Neural cell (in vitro differentiated cells): ENCODE measurements at regions not wholly inside any gene's neighbourhood (a gene's known extent, or its start where the extent isn't known, plus 50 kb on each side); places are given as distances from the start of the nearest gene placed in this dataset.

Experiments used
- H2AFZ ChIP-seq: fragments of 200-600, 300-800 bp; sonication (generic), shearing (Covaris generic); 2 replicates; pipeline ENCODE4 v1.6.0; 2014; ENCODE audit warnings: low read depth, mild to moderate bottlenecking, antibody characterized with exemption, low read length, moderate library complexity
- H3F3A ChIP-seq: fragments of 200-600 bp; shearing (Covaris generic); 2 replicates; pipeline ENCODE4 v1.6.1; 2016; ENCODE audit warnings: mild to moderate bottlenecking, moderate library complexity, mixed read lengths, antibody characterized with exemption, low read length; ENCODE audit not compliant: insufficient read depth, poor library complexity, severe bottlenecking
- H3K27ac ChIP-seq: fragments of 200-600, 300-800 bp; sonication (generic), shearing (Covaris generic); 2 replicates; pipeline ENCODE4 v1.5.1; 2014; ENCODE audit warnings: mild to moderate bottlenecking, low read length, moderate library complexity
- H3K27me3 ChIP-seq: fragments of 300-800, 200-600 bp; sonication (generic), shearing (Covaris generic); 2 replicates; pipeline ENCODE4 v1.6.0; 2014; ENCODE audit warnings: mild to moderate bottlenecking, low read depth, low read length, moderate library complexity; ENCODE audit not compliant: insufficient read depth
- H3K36me3 ChIP-seq: fragments of 300-800, 200-600 bp; sonication (generic), shearing (Covaris generic); 2 replicates; pipeline ENCODE4 v1.5.1; 2014; ENCODE audit warnings: mild to moderate bottlenecking, antibody characterized with exemption, low read length, moderate library complexity; ENCODE audit not compliant: insufficient read depth
- H3K4me2 ChIP-seq: fragments of 300-800, 200-600 bp; sonication (generic), shearing (Covaris generic); 2 replicates; pipeline ENCODE4 v1.6.0; 2014; ENCODE audit warnings: mild to moderate bottlenecking, low read length
- H3K4me3 ChIP-seq: fragments of 300-800, 200-600 bp; sonication (generic), shearing (Covaris generic); 2 replicates; pipeline ENCODE4 v1.5.1; 2014; ENCODE audit warnings: mild to moderate bottlenecking, low read length, moderate library complexity
- H3K79me2 ChIP-seq: fragments of 200-600 bp; shearing (Covaris generic); replicated peaks from 2 replicates; pipeline ENCODE4 v1.6.0; 2014; ENCODE audit warnings: mild to moderate bottlenecking, low read length, moderate library complexity; ENCODE audit not compliant: insufficient read depth
- H3K9ac ChIP-seq: fragments of 300-800, 200-600 bp; sonication (generic), shearing (Covaris generic); 2 replicates; pipeline ENCODE4 v1.6.1; 2016; ENCODE audit warnings: mild to moderate bottlenecking, low read length, mixed read lengths
- H3K9me2 ChIP-seq: fragments of 200-600 bp; shearing (Covaris generic); 2 replicates; pipeline ENCODE4 v1.6.1; 2016; ENCODE audit warnings: mild to moderate bottlenecking, low read length, mixed read lengths; ENCODE audit not compliant: insufficient read depth
- H3K9me3 ChIP-seq: fragments of 200-600, 300-800 bp; sonication (generic), shearing (Covaris generic); 2 replicates; pipeline ENCODE4 v1.6.1; 2016; ENCODE audit warnings: mild to moderate bottlenecking, mixed run types, low read length, moderate library complexity, mixed read lengths
- H4K20me1 ChIP-seq: fragments of 200-600 bp; shearing (Covaris generic); 2 replicates; pipeline ENCODE4 v1.6.1; 2016; ENCODE audit warnings: mild to moderate bottlenecking, mixed run types; ENCODE audit not compliant: insufficient read depth
- EP300 ChIP-seq: fragments of 450-650 bp; conservative IDR thresholded peaks from 2 replicates; pipeline ENCODE4 v1.6.1; 2014; ENCODE audit warnings: antibody characterized with exemption, mild to moderate bottlenecking, moderate library complexity; ENCODE audit not compliant: poor library complexity, severe bottlenecking
- EZH2 ChIP-seq: fragments of 200-600, 300-800 bp; shearing (Covaris generic), sonication (generic); IDR thresholded peaks from 2 replicates; pipeline ENCODE4 v1.6.1; 2014; ENCODE audit warnings: antibody characterized with exemption, low read length, borderline replicate concordance, mild to moderate bottlenecking; ENCODE audit not compliant: insufficient read depth, poor library complexity, severe bottlenecking
- MXI1 ChIP-seq: fragments of 450-650 bp; conservative IDR thresholded peaks from 2 replicates; pipeline ENCODE4 v1.6.1; 2014; ENCODE audit warnings: antibody characterized with exemption, mild to moderate bottlenecking; ENCODE audit not compliant: poor library complexity, severe bottlenecking
- POLR2AphosphoS5 ChIP-seq: IDR thresholded peaks from 2 replicates; pipeline ENCODE4 v1.6.1; 2012
- RAD21 ChIP-seq: fragments of 450-650 bp; conservative IDR thresholded peaks from 2 replicates; pipeline ENCODE4 v1.6.1; 2014; ENCODE audit warnings: antibody characterized with exemption, mild to moderate bottlenecking, moderate library complexity
- SMC3 ChIP-seq: fragments of 450-650 bp; conservative IDR thresholded peaks from 2 replicates; pipeline ENCODE4 v1.6.1; 2014; ENCODE audit warnings: antibody characterized with exemption, mild to moderate bottlenecking, moderate library complexity; ENCODE audit not compliant: poor library complexity
- TAF1 ChIP-seq: IDR thresholded peaks from 2 replicates; pipeline ENCODE4 v1.6.1; 2012; ENCODE audit warnings: low read depth
- TF ChIP-seq, protein P1 (sequence below): fragments of 450-650 bp; IDR thresholded peaks from 2 replicates; pipeline ENCODE4 v1.5.1; 2014; ENCODE audit warnings: antibody characterized with exemption, mild to moderate bottlenecking, moderate library complexity; ENCODE audit not compliant: poor library complexity, severe bottlenecking
- TF ChIP-seq, protein P2 (sequence below): IDR thresholded peaks from 2 replicates; pipeline ENCODE4 v1.6.1; 2012; ENCODE audit warnings: borderline replicate concordance

DNA sequence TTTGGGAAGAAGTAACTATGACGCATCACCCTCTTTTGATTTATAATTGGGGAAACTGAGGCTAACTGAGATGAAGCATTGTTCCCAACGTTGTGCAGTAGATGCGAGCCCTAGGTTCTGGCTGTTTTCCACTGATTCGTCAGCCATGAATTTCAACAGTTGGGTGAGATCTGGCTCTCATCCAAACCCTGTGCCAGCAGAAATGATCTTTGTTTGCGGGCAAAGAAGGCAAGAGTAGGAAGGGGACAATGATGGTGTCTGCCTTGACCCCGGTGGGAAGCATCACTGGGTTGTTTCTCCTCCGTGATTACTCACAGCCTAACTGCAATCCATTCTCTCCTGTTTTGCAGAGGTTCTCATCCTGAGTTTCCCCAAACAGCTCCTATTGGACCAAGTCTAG lies 142.3 kb downstream of the MIS18A start:
- H3K4me3 ChIP-seq: no peak overlapping the region
- no peak for TF ChIP-seq SMC3
- TF ChIP-seq POLR2AphosphoS5: no peak
- no peak for TF ChIP-seq MXI1
- TF ChIP-seq TAF1: no peak
- no peak for TF ChIP-seq EP300
- no peak for TF ChIP-seq EZH2
- TF ChIP-seq RAD21: no peak
- TF ChIP-seq, protein P1, sequence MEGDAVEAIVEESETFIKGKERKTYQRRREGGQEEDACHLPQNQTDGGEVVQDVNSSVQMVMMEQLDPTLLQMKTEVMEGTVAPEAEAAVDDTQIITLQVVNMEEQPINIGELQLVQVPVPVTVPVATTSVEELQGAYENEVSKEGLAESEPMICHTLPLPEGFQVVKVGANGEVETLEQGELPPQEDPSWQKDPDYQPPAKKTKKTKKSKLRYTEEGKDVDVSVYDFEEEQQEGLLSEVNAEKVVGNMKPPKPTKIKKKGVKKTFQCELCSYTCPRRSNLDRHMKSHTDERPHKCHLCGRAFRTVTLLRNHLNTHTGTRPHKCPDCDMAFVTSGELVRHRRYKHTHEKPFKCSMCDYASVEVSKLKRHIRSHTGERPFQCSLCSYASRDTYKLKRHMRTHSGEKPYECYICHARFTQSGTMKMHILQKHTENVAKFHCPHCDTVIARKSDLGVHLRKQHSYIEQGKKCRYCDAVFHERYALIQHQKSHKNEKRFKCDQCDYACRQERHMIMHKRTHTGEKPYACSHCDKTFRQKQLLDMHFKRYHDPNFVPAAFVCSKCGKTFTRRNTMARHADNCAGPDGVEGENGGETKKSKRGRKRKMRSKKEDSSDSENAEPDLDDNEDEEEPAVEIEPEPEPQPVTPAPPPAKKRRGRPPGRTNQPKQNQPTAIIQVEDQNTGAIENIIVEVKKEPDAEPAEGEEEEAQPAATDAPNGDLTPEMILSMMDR: no peak
- TF ChIP-seq, protein P2, sequence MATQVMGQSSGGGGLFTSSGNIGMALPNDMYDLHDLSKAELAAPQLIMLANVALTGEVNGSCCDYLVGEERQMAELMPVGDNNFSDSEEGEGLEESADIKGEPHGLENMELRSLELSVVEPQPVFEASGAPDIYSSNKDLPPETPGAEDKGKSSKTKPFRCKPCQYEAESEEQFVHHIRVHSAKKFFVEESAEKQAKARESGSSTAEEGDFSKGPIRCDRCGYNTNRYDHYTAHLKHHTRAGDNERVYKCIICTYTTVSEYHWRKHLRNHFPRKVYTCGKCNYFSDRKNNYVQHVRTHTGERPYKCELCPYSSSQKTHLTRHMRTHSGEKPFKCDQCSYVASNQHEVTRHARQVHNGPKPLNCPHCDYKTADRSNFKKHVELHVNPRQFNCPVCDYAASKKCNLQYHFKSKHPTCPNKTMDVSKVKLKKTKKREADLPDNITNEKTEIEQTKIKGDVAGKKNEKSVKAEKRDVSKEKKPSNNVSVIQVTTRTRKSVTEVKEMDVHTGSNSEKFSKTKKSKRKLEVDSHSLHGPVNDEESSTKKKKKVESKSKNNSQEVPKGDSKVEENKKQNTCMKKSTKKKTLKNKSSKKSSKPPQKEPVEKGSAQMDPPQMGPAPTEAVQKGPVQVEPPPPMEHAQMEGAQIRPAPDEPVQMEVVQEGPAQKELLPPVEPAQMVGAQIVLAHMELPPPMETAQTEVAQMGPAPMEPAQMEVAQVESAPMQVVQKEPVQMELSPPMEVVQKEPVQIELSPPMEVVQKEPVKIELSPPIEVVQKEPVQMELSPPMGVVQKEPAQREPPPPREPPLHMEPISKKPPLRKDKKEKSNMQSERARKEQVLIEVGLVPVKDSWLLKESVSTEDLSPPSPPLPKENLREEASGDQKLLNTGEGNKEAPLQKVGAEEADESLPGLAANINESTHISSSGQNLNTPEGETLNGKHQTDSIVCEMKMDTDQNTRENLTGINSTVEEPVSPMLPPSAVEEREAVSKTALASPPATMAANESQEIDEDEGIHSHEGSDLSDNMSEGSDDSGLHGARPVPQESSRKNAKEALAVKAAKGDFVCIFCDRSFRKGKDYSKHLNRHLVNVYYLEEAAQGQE: no peak
- no peak overlapping the region for H3K4me2 ChIP-seq

DNA sequence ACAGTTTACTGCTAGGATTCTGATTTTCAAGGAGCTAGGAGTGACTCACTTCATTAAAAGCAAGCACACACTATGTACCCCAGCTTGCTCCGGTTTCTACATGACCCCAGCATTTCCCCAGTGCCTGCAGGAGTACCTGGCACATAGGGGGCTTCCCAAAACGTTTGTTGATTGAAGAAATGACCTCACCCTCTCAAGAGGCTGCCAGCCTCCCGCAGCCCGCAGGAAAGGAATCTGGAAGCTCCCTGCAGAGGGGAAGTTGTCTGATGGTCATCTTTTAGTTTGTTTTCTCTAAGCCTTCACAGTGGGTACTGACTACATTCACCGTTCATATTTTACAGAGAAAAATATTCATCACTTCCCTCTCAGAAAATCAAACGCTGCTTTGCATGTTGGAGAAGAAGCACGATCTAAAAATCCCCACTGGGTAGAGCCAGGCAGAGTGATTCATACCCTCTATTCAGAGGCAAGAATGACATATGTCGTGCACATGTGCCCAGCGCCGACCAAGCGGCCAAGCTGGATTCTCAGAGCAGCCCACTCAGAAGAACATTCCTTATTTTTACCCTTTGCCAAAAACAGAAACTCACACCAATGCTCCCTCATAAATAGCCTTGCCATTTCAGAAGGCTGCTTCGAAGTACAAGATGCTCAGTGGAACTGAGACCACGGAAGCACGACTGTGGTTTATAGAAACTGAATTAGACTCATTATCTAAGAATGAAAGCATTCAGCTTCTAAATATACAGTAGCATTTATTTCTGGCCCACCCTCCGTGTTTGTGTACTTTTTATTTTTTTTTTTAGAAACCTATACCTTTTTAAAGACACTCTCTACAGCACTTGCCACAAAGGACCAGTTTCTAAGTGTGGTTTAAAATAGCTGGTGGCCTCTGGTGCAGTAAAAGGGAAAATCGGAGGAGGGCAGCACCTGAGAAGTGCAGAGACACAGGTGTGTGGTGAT lies 143.2 kb downstream of the MIS18A start:
- Histone ChIP-seq H3K9me2 (no peaks in the 10 kb centered on the region), H3K9ac (no peak overlapping the region), H4K20me1 (no peaks in the 10 kb centered on the region), H3F3A (no peaks in the 10 kb centered on the region), H3K36me3 (no peaks in the 10 kb centered on the region), H2AFZ (no peak overlapping the region), H3K27me3 (no peaks in the 10 kb centered on the region), H3K27ac (no peak overlapping the region), H3K4me3 (no peak overlapping the region), H3K9me3 (no peaks in the 10 kb centered on the region), H3K79me2 (no peaks in the 10 kb centered on the region), H3K4me2 (no peak overlapping the region)
- TF ChIP-seq SMC3 (no peak), RAD21 (no peak), POLR2AphosphoS5 (no peak), EZH2 (no peak), TAF1 (no peak), EP300 (no peak), MXI1 (no peak)
- TF ChIP-seq, protein P1: no peak
- TF ChIP-seq, protein P2: no peak

More for the DNA sequence above, 142.3 kb downstream of the MIS18A start:
- Histone ChIP-seq H3K27ac (no peak overlapping the region), H4K20me1 (no peaks in the 10 kb centered on the region), H3K9ac (no peak overlapping the region), H3K27me3 (no peaks in the 10 kb centered on the region), H3K9me3 (no peaks in the 10 kb centered on the region), H3K79me2 (no peaks in the 10 kb centered on the region), H3F3A (no peaks in the 10 kb centered on the region), H3K36me3 (no peaks in the 10 kb centered on the region), H2AFZ (no peak overlapping the region), H3K9me2 (no peaks in the 10 kb centered on the region)
